Fibroblast of pulmonary artery (primary cell): ENCODE measurements at regions not wholly inside any gene's neighbourhood (a gene's known extent, or its start where the extent isn't known, plus 50 kb on each side); places are given as distances from the start of the nearest gene placed in this dataset.

Source experiments
- DNase-seq: peaks from one replicate; pipeline ENCODE4 v3.0.0-alpha.2; 2010; ENCODE audit warnings: low read depth
- H3K4me3 ChIP-seq: replicated peaks from 2 replicates; pipeline ENCODE4 v1.5.1; 2011; ENCODE audit warnings: low read depth, mild to moderate bottlenecking, control low read depth, low read length, moderate library complexity
- CTCF ChIP-seq: IDR thresholded peaks from 2 replicates; pipeline ENCODE4 v1.5.1; 2011; ENCODE audit warnings: mild to moderate bottlenecking, control low read depth, low read length, inconsistent platforms; ENCODE audit errors: missing control alignments

GRCh38 chr4:59248313-59248712 is 1951.8 kb upstream of the ADGRL3 start:
- no peak overlapping the region for H3K4me3 ChIP-seq
- no peak for DNase-seq
- TF ChIP-seq CTCF: no peak

GRCh38 chr4:59249110-59249509 is 1951.0 kb upstream of the ADGRL3 start:
- TF ChIP-seq CTCF: no peak
- no peak for DNase-seq
- H3K4me3 ChIP-seq: no peak overlapping the region

- no peak for DNase-seq
- TF ChIP-seq CTCF: no peak
- H3K4me3 ChIP-seq: no peak overlapping the region
These were observed 1942.1 kb upstream of the ADGRL3 start for GRCh38 chr4:59258002-59258401.

- DNase-seq: no peak
- no peak overlapping the region for H3K4me3 ChIP-seq
- TF ChIP-seq CTCF: no peak
These were observed 1892.5 kb upstream of the ADGRL3 start for GRCh38 chr4:59307609-59308008.

- DNase-seq: no peak
- no peak overlapping the region for H3K4me3 ChIP-seq
- TF ChIP-seq CTCF: no peak
These were observed 1885.5 kb upstream of the ADGRL3 start for GRCh38 chr4:59314637-59315036.

GRCh38 chr4:59339631-59340030 is 1860.5 kb upstream of the ADGRL3 start:
- H3K4me3 ChIP-seq: no peak overlapping the region
- DNase-seq: no peak
- TF ChIP-seq CTCF: no peak

- TF ChIP-seq CTCF: no peak
- no peak overlapping the region for H3K4me3 ChIP-seq
- no peak for DNase-seq
These were observed 1858.6 kb upstream of the ADGRL3 start for GRCh38 chr4:59341506-59341905.
